ENCODE measurements at regions not wholly inside any gene's neighbourhood (a gene's known extent, or its start where the extent isn't known, plus 50 kb on each side); places are given as distances from the start of the nearest gene placed in this dataset.

DNA sequence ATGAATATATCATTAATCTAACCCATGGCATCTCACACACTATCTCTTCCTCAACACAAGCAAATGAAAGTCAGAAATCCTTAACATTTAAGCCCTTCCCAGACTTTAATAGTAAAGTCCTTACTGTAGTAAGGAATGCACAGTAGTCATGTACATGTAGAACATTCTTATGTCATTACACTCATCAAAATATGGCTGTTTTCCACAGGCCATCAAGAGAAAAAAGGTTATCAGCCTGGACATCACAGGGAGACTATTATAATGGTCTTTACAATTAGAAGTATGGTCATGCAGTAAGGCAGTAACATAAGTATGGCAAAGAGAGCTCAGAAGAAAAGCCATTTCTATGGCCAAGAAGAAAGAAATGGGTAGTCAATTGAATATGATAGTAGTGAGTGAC lies 121.2 kb downstream of the SLC6A15 start:
- TF ChIP-seq, protein P1, sequence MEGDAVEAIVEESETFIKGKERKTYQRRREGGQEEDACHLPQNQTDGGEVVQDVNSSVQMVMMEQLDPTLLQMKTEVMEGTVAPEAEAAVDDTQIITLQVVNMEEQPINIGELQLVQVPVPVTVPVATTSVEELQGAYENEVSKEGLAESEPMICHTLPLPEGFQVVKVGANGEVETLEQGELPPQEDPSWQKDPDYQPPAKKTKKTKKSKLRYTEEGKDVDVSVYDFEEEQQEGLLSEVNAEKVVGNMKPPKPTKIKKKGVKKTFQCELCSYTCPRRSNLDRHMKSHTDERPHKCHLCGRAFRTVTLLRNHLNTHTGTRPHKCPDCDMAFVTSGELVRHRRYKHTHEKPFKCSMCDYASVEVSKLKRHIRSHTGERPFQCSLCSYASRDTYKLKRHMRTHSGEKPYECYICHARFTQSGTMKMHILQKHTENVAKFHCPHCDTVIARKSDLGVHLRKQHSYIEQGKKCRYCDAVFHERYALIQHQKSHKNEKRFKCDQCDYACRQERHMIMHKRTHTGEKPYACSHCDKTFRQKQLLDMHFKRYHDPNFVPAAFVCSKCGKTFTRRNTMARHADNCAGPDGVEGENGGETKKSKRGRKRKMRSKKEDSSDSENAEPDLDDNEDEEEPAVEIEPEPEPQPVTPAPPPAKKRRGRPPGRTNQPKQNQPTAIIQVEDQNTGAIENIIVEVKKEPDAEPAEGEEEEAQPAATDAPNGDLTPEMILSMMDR (IDR thresholded peaks at IDR 0.05) = no peak
- TF ChIP-seq EZH2 (IDR thresholded peaks at IDR 0.05) = no peak
- TF ChIP-seq EZH2phosphoT487 (IDR thresholded peaks at IDR 0.05) = no peak

Measured in neural progenitor cell (in vitro differentiated cells).